ENCODE measurements at regions not wholly inside any gene's neighbourhood (a gene's known extent, or its start where the extent isn't known, plus 50 kb on each side); places are given as distances from the start of the nearest gene placed in this dataset.
"Not testable (repeated sequence)": the region's sequence is repeated elsewhere in the genome, so short reads cannot be mapped to it uniquely, and the experiment has no call there.

GRCh38 chr1:206361978-206362543 lies 108.2 kb upstream of the IKBKE start:
- TF ChIP-seq, protein P1, sequence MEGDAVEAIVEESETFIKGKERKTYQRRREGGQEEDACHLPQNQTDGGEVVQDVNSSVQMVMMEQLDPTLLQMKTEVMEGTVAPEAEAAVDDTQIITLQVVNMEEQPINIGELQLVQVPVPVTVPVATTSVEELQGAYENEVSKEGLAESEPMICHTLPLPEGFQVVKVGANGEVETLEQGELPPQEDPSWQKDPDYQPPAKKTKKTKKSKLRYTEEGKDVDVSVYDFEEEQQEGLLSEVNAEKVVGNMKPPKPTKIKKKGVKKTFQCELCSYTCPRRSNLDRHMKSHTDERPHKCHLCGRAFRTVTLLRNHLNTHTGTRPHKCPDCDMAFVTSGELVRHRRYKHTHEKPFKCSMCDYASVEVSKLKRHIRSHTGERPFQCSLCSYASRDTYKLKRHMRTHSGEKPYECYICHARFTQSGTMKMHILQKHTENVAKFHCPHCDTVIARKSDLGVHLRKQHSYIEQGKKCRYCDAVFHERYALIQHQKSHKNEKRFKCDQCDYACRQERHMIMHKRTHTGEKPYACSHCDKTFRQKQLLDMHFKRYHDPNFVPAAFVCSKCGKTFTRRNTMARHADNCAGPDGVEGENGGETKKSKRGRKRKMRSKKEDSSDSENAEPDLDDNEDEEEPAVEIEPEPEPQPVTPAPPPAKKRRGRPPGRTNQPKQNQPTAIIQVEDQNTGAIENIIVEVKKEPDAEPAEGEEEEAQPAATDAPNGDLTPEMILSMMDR (IDR thresholded peaks at IDR 0.05), result not testable (repeated sequence)
- TF ChIP-seq TEAD4 (CRISPR knock-in tag; IDR thresholded peaks at IDR 0.05), result not testable (repeated sequence)
